Vagina (tissue), 2 donors: ENCODE measurements at regions not wholly inside any gene's neighbourhood (a gene's known extent, or its start where the extent isn't known, plus 50 kb on each side); places are given as distances from the start of the nearest gene placed in this dataset.

Source experiments
- DNase-seq, 2 donors: peaks; one replicate each; pipeline ENCODE4 v3.0.0-alpha.2; 2017; ENCODE audit errors: extremely low spot score in 2 of 2
- H3K27ac ChIP-seq: fragments of 200-600 bp; sonication (generic); one replicate; pipeline ENCODE4 v1.5.1; 2019
- H3K27me3 ChIP-seq: fragments of 200-600 bp; sonication (generic); one replicate; pipeline ENCODE4 v1.5.1; 2019
- H3K36me3 ChIP-seq, 2 donors: fragments of 200-600 bp; sonication (generic); one replicate each; pipeline ENCODE4 v1.5.1; 2017 to 2019
- H3K4me1 ChIP-seq: fragments of 200-600 bp; sonication (generic); one replicate; pipeline ENCODE4 v1.5.1; 2019
- H3K4me3 ChIP-seq, 2 donors: fragments of 200-600 bp; sonication (generic); 1 replicate in 1 of 2; 2 replicates in 1 of 2; pipeline ENCODE4 v1.5.1; 2016 to 2019
- H3K9me3 ChIP-seq: fragments of 200-600 bp; sonication (generic); one replicate; pipeline ENCODE4 v1.5.1; 2019
- CTCF ChIP-seq, 3 experiments: fragments of 450-650 bp in 2 of 3; fragments of 200-600 bp in 1 of 3; sonication (generic) in 1 of 3; IDR thresholded peaks; one replicate each; pipeline ENCODE4 v1.5.1; 2017 to 2019; ENCODE audit warnings: antibody characterized with exemption in 3 of 3, mild to moderate bottlenecking in 2 of 3, moderate library complexity in 2 of 3
- POLR2A ChIP-seq, 2 donors: fragments of 450-650 bp; IDR thresholded peaks; one replicate each; pipeline ENCODE4 v1.6.1; 2017; ENCODE audit warnings: antibody characterized with exemption in 2 of 2, mild to moderate bottlenecking in 2 of 2, moderate library complexity in 2 of 2
- POLR2AphosphoS5 ChIP-seq, 2 donors: sonication (generic); formaldehyde crosslinking; IDR thresholded peaks; one replicate each; pipeline ENCODE4 v1.9.0; 2017; ENCODE audit warnings: antibody characterized with exemption in 2 of 2, mild to moderate bottlenecking in 2 of 2, low read depth in 1 of 2; ENCODE audit not compliant: insufficient read depth in 1 of 2
- intact Hi-C: fragments of 100-400 bp; cut with DNase I; formaldehyde crosslinking; loops from one replicate; pipeline ENCODE4 v1.15.1; 2023

DNA sequence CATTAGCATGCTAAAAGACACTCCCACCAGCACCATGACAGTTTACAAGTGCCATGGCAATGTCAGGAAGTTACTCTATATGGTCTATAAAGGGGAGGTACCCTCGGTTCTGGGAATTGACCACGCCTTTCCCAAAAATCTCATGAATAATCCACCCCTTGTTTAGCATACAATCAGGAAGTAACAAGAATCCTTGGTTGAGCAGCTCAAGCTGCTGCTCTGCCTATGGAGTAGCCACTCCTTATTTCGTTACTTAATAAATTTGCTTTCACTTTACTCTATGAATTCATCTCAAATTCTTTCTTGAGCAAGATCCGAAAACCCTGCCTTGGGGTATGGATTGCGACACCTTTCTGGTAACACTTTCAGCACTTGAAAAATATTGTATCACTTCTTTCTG, 243.0 kb downstream of the BMP2 start:
- Histone ChIP-seq H3K4me3 (no peak overlapping the region), H3K4me1 (no peaks in the 10 kb centered on the region), H3K27me3 (no peaks in the 10 kb centered on the region), H3K27ac (no peak overlapping the region), H3K9me3 (no peaks in the 10 kb centered on the region), H3K36me3 (no peaks in the 10 kb centered on the region)
- intact Hi-C loops = no loop called here
- no peak for DNase-seq
- TF ChIP-seq POLR2A (IDR thresholded peaks at IDR 0.05) = no peak

DNA sequence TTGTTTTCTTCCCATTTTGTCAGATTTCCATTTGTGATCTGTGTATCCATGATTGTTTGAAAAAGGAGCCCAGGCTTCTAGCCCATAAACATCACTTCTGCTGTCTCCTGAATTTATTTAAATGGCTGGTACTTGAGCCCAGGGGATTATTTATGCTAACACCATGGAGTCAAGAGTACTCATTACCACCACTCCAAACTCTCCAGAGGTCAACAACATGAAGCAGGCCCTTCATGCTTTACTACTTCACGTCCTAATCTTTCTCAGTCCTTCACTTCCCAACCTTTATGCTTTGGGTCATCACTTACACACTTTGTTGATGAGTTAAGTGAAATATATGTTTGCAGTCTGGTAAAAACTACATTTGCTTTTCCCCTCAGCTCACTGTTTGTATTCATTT, 247.8 kb downstream of the BMP2 start:
- Histone ChIP-seq H3K36me3 (no peaks in the 10 kb centered on the region), H3K27ac (no peak overlapping the region), H3K4me3 (no peak overlapping the region), H3K27me3 (no peaks in the 10 kb centered on the region), H3K9me3 (no peaks in the 10 kb centered on the region), H3K4me1 (no peaks in the 10 kb centered on the region)
- intact Hi-C loops = no loop called here
- no peak for TF ChIP-seq CTCF (IDR thresholded peaks at IDR 0.05)
- TF ChIP-seq POLR2A (IDR thresholded peaks at IDR 0.05) = no peak
- no peak for TF ChIP-seq POLR2AphosphoS5 (IDR thresholded peaks at IDR 0.05; ENCODE audit: insufficient read depth in 1 of 2, low read depth in 1 of 2)
- no peak for DNase-seq

DNA sequence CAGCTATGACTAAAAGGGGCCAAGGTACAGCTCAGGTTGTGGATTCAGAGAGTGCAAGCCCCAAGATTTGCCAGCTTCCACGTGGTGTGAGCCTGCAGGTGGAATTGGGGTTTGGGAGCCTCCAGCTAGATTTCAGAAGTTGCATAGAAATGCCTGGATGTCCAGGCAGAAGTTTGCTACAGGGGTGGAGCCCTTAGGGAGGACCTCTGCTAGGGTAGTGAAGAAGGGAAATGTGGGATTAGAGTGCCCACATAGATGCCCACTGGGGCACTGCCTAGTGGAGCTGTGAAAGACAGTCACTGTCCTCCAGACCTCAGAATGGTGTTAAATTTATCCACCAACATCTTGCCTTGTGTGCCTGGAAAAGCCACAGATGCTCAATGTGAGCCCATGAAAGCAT, 255.1 kb downstream of the BMP2 start:
- Histone ChIP-seq H3K9me3 (no peaks in the 10 kb centered on the region), H3K4me1 (no peaks in the 10 kb centered on the region), H3K36me3 (no peaks in the 10 kb centered on the region), H3K4me3 (no peak overlapping the region), H3K27ac (no peak overlapping the region), H3K27me3 (no peaks in the 10 kb centered on the region)
- TF ChIP-seq CTCF (IDR thresholded peaks at IDR 0.05) (no peak), POLR2AphosphoS5 (IDR thresholded peaks at IDR 0.05; ENCODE audit: insufficient read depth in 1 of 2, low read depth in 1 of 2) (no peak), POLR2A (IDR thresholded peaks at IDR 0.05) (no peak)
- intact Hi-C loops = no loop called here
- DNase-seq = no peak

- intact Hi-C loops = no loop called here
- Histone ChIP-seq H3K4me1 (no peaks in the 10 kb centered on the region), H3K27ac (no peak overlapping the region), H3K27me3 (no peaks in the 10 kb centered on the region), H3K4me3 (no peak overlapping the region), H3K36me3 (no peaks in the 10 kb centered on the region), H3K9me3 (no peaks in the 10 kb centered on the region)
- TF ChIP-seq CTCF (IDR thresholded peaks at IDR 0.05) = no peak
- TF ChIP-seq POLR2AphosphoS5 (IDR thresholded peaks at IDR 0.05; ENCODE audit: insufficient read depth in 1 of 2, low read depth in 1 of 2) = no peak
- no peak for TF ChIP-seq POLR2A (IDR thresholded peaks at IDR 0.05)
- DNase-seq = no peak
Observed at GRCh38 chr20:7025635-7026034, 258.1 kb downstream of the BMP2 start.

DNA sequence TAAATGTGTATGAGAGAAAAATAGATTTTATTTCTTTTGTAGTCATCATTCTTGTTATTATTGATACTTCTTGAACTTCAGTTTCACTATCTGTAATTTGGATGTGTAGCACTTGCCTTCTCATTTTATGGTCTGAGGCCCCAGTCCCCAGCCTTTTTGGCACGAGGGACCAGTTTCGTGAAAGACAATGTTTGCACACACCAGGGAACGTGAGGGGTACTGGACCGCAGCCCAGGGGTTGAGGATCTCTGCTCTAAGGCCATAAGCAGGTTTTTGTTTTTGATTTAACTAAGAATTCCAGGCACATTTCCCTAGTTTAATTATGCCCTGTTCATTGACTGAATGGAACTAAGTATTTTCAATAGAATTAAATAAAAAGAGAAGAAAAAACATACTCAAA, 261.5 kb downstream of the BMP2 start:
- H3K27ac ChIP-seq = no peak overlapping the region
- H3K9me3 ChIP-seq = no peaks in the 10 kb centered on the region
- H3K27me3 ChIP-seq = no peaks in the 10 kb centered on the region
- no peak for DNase-seq
- H3K4me3 ChIP-seq = no peak overlapping the region
- TF ChIP-seq CTCF (IDR thresholded peaks at IDR 0.05) = no peak
- TF ChIP-seq POLR2A (IDR thresholded peaks at IDR 0.05) = no peak
- no peak for TF ChIP-seq POLR2AphosphoS5 (IDR thresholded peaks at IDR 0.05; ENCODE audit: insufficient read depth in 1 of 2, low read depth in 1 of 2)
- no peaks in the 10 kb centered on the region for H3K4me1 ChIP-seq
- intact Hi-C loops = no loop called here
- H3K36me3 ChIP-seq = no peaks in the 10 kb centered on the region

- no peak overlapping the region for H3K4me3 ChIP-seq
- intact Hi-C loops = no loop called here
- H3K36me3 ChIP-seq = no peaks in the 10 kb centered on the region
- no peak for DNase-seq
- TF ChIP-seq POLR2AphosphoS5 (IDR thresholded peaks at IDR 0.05; ENCODE audit: insufficient read depth in 1 of 2, low read depth in 1 of 2) = no peak
- TF ChIP-seq POLR2A (IDR thresholded peaks at IDR 0.05) = no peak
- TF ChIP-seq CTCF (IDR thresholded peaks at IDR 0.05) = no peak
- H3K27me3 ChIP-seq = no peaks in the 10 kb centered on the region
- no peaks in the 10 kb centered on the region for H3K4me1 ChIP-seq
- H3K9me3 ChIP-seq = no peaks in the 10 kb centered on the region
- no peak overlapping the region for H3K27ac ChIP-seq
Observed at GRCh38 chr20:7031222-7031621, 263.7 kb downstream of the BMP2 start.
